Left lung (tissue), 4 donors: ENCODE measurements at regions not wholly inside any gene's neighbourhood (a gene's known extent, or its start where the extent isn't known, plus 50 kb on each side); places are given as distances from the start of the nearest gene placed in this dataset.

Experiments used
- ATAC-seq: fragments of 200-7000 bp; cut with Tn5 transposase; one replicate; pipeline ENCODE4 v1.9.1; 2020; ENCODE audit warnings: moderate library complexity
- DNase-seq, 4 donors: peaks; one replicate each; pipeline ENCODE4 v3.0.0-alpha.2; 2013 to 2020
- H3K27ac ChIP-seq, 2 donors: fragments of 200-600 bp; sonication (generic) in 1 of 2; one replicate each; pipeline versions ENCODE4 v1.5.0 to v1.8.0; 2020 to 2021
- H3K27me3 ChIP-seq, 2 donors: fragments of 200-600 bp; sonication (generic) in 1 of 2; one replicate each; pipeline versions ENCODE4 v1.5.0 to v1.8.0; 2020 to 2021
- H3K36me3 ChIP-seq, 2 donors: fragments of 200-600 bp; sonication (generic) in 1 of 2; one replicate each; pipeline versions ENCODE4 v1.5.0 to v1.8.0; 2020 to 2021
- H3K4me1 ChIP-seq, 2 donors: fragments of 200-600 bp; one replicate each; pipeline ENCODE4 v1.8.0; 2021
- H3K4me3 ChIP-seq, 2 donors: fragments of 200-600 bp; sonication (generic) in 1 of 2; one replicate each; pipeline versions ENCODE4 v1.5.0 to v1.8.0; 2020 to 2021; ENCODE audit warnings: mild to moderate bottlenecking in 1 of 2
- H3K9me3 ChIP-seq, 2 donors: fragments of 200-600 bp; sonication (generic) in 1 of 2; one replicate each; pipeline versions ENCODE4 v1.5.0 to v1.8.0; 2020 to 2021
- CTCF ChIP-seq, 2 donors: fragments of 200-600 bp; sonication (generic) in 1 of 2; IDR thresholded peaks; one replicate each; pipeline versions ENCODE4 v1.5.0 to v1.8.0; 2021; ENCODE audit warnings: antibody characterized with exemption in 2 of 2
- intact Hi-C, 2 donors: fragments of 100-400 bp; cut with DNase I; formaldehyde crosslinking; loops; one replicate each; pipeline versions ENCODE4 v1.11.2 to v1.14.2; 2022
- donor health status: DM: no; HTN: yes; CAD: no.
- donor health status: DM: no; HTN: no; CAD: no.

DNA sequence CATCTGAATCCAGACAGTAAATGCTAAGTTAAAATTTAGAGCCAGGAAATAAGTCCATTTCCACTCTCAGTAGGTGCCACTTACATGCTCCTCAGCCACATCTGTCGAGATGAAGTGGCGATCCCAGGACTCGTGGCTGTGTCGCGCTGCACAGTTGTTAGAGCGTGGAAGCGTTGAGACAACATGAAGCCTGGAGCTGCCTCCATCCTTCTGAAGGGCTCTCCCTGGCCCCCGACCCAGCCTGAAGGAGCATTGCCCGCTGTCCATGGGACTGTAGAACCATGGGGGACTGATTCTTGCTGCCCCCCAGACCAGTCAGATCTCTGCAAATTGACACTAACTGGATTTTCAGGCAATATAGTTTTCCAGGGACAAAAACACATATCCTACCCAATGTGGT is 58.9 kb downstream of the IRX1 start:
- Histone ChIP-seq H3K27me3 (no peaks in the 10 kb centered on the region), H3K36me3 (no peaks in the 10 kb centered on the region), H3K27ac (no peak overlapping the region), H3K4me1 (no peaks in the 10 kb centered on the region), H3K4me3 (no peak overlapping the region), H3K9me3 (no peaks in the 10 kb centered on the region)
- no peak for DNase-seq
- no peak for TF ChIP-seq CTCF (IDR thresholded peaks at IDR 0.05)
- ATAC-seq = no peak
- intact Hi-C loops = no loop called here

DNA sequence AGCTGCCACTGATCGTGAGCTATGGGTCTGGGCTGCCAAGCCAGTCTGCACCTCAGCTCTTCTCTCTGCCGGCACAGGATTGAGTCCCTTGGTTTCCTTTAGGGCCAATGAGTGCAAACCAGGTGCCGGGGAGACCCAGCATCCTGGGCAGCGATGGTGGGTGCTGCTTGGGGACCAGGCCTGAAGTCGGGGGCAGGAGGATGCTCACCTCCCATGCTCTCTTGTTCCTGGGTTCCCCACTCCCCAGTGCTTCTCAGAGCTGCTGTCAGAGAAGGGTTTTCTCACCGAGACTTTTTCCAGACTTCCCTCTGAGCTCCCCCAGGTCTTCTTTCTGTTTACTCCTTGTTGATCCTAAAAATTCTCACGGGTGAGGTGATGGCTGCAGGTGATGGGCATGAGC is 61.2 kb downstream of the IRX1 start:
- Histone ChIP-seq H3K4me1 (no peaks in the 10 kb centered on the region), H3K36me3 (no peaks in the 10 kb centered on the region), H3K27me3 (no peaks in the 10 kb centered on the region), H3K9me3 (no peaks in the 10 kb centered on the region), H3K4me3 (no peak overlapping the region), H3K27ac (no peak overlapping the region)
- TF ChIP-seq CTCF (IDR thresholded peaks at IDR 0.05) = no peak
- intact Hi-C loops = no loop called here
- no peak for DNase-seq
- ATAC-seq = no peak

- H3K36me3 ChIP-seq = no peaks in the 10 kb centered on the region
- intact Hi-C loops = no loop called here
- no peaks in the 10 kb centered on the region for H3K4me1 ChIP-seq
- no peak overlapping the region for H3K27ac ChIP-seq
- H3K4me3 ChIP-seq = no peak overlapping the region
- no peak for ATAC-seq
- H3K27me3 ChIP-seq = no peaks in the 10 kb centered on the region
- DNase-seq = no peak
- no peaks in the 10 kb centered on the region for H3K9me3 ChIP-seq
- TF ChIP-seq CTCF (IDR thresholded peaks at IDR 0.05) = no peak
Measured at GRCh38 chr5:3657364-3658022, 61.9 kb downstream of the IRX1 start.

GRCh38 chr5:3658929-3659328 is 63.3 kb downstream of the IRX1 start:
- intact Hi-C loops = no loop called here
- TF ChIP-seq CTCF (IDR thresholded peaks at IDR 0.05) = no peak
- Histone ChIP-seq H3K4me1 (no peaks in the 10 kb centered on the region), H3K27me3 (no peaks in the 10 kb centered on the region), H3K36me3 (no peaks in the 10 kb centered on the region), H3K27ac (no peak overlapping the region), H3K4me3 (no peak overlapping the region), H3K9me3 (no peaks in the 10 kb centered on the region)
- ATAC-seq (no peak), DNase-seq (no peak)

DNA sequence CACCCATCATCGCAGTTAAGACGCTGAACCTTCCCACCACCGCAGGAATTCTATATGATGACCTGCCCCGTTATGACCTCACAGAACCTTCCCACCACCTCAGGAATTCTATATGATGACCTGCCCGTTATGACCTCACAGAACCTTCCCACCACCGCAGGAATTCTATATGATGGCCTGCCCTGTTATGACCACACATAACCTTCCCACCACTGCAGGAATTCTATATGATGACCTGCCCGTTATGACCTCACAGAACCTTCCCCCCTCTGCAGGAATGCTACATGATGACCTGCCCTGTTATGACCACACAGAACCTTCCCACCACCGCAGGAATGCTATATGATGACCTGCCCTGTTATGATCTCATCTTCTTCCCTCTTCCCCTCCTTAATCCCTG is 64.3 kb downstream of the IRX1 start:
- intact Hi-C loops = no loop called here
- no peak for ATAC-seq

More for the DNA sequence above, 64.3 kb downstream of the IRX1 start:
- H3K36me3 ChIP-seq = no peaks in the 10 kb centered on the region
- no peak overlapping the region for H3K4me3 ChIP-seq
- no peak for DNase-seq
- H3K27me3 ChIP-seq = no peaks in the 10 kb centered on the region
- no peak for TF ChIP-seq CTCF (IDR thresholded peaks at IDR 0.05)
- no peaks in the 10 kb centered on the region for H3K9me3 ChIP-seq
- no peak overlapping the region for H3K27ac ChIP-seq
- no peaks in the 10 kb centered on the region for H3K4me1 ChIP-seq
